ENCODE measurements at regions not wholly inside any gene's neighbourhood (a gene's known extent, or its start where the extent isn't known, plus 50 kb on each side); places are given as distances from the start of the nearest gene placed in this dataset.

DNA sequence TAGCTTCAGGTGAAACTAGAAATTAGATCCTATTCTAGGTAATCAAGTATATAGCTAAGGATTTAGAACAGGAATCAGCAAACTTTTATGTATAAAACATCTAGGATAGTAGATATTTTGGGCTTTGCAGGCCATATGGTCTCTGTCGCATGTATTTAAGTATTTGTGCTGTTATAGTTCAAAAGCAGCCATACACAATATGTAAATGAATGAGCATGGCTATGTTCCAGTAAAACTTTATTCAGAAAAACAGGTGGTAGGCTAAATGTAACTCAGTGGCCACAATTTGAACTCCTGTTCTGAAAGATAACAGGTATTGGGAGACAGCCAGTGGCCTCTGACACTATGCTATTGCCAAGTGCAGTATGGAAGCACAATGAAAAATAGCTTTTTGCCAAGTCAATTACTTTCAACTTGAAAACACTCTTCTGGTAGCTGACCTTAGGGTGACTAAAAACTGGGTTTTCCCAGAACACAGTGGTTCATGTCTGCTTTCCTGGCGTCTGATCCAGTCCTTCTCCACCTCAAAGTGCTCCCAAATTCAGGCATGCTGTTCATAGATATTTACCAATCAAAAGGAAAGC is 304.7 kb upstream of the SYT4 start:
- no peak for DNase-seq
- H3K4me3 ChIP-seq, result no peak overlapping the region
- H3K27me3 ChIP-seq, result no peaks in the 10 kb centered on the region
- H3K9me3 ChIP-seq, result no peaks in the 10 kb centered on the region
- intact Hi-C loops (cut with DNase I; ENCODE audit: low total_unique reads), result no loop called here
- H3K36me3 ChIP-seq, result no peaks in the 10 kb centered on the region
- no peak overlapping the region for H3K27ac ChIP-seq
- H3K4me1 ChIP-seq, result no peaks in the 10 kb centered on the region
- TF ChIP-seq CTCF (IDR thresholded peaks at IDR 0.05), result no peak

DNA sequence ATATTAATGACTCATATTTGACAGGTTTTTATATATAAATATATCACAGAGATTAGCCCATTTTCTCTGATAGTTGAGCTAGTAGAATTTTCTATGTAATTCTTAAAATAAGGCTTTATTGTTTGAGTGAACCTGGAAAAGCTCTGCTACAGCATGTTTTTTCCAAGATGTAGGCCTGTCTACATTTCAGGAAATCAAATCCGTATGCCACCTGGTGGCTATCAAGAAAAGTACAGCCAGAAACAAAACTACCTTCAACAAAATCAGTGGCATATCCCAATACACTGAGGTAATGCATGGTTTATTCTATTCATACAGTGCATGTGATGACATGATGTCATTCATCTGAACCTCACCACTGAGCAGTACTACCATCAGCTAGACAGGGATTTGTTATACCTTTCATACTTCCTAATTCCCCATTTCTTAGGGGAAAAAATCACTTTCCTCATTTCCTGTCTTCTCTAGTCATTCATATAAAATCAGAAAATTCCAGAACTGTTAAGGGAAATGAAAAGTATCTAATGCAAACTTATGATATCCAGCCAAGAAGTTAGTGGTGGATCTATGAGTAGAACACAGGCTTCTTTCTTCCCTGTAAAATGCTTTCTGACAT is 310.4 kb upstream of the SYT4 start:
- DNase-seq, result no peak
- Histone ChIP-seq H3K36me3 (no peaks in the 10 kb centered on the region), H3K4me1 (no peaks in the 10 kb centered on the region), H3K9me3 (no peaks in the 10 kb centered on the region), H3K27ac (no peak overlapping the region), H3K4me3 (no peak overlapping the region), H3K27me3 (peaks cover 0 to 3% of the 10 kb centered on the region in 2 donors)
- intact Hi-C loops (cut with DNase I; ENCODE audit: low total_unique reads), result no loop called here
- peak; percentile 57 to 68 for TF ChIP-seq CTCF (IDR thresholded peaks at IDR 0.05)

DNA sequence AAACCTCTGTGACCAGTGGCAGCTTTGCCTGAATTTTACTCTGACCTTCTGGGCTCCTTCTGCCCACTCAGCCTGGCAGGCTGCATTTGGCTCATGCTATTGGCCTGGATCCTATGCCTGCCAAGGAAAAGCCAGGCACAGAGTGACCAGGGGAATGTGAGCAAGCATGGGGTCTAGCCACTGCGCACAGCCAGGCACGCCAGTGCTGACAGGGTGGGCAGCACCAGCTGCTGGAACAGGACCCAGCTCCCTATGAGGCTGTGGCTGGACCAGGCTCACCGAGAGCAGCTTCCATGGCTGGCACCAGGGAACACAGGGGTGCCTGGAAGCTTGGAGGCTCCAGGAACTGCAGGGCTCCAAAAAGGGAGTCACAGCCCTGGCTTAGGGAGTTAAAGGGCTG is 311.5 kb upstream of the SYT4 start:
- no peak for TF ChIP-seq CTCF (IDR thresholded peaks at IDR 0.05)
- no peaks in the 10 kb centered on the region for H3K4me1 ChIP-seq
- H3K4me3 ChIP-seq, result no peak overlapping the region
- intact Hi-C loops (cut with DNase I; ENCODE audit: low total_unique reads), result no loop called here
- H3K27me3 ChIP-seq, result peaks cover 0 to 3% of the 10 kb centered on the region in 2 donors
- DNase-seq, result no peak
- no peak overlapping the region for H3K27ac ChIP-seq
- no peaks in the 10 kb centered on the region for H3K9me3 ChIP-seq
- H3K36me3 ChIP-seq, result no peaks in the 10 kb centered on the region

GRCh38 chr18:43589611-43590151 is 312.4 kb upstream of the SYT4 start:
- Histone ChIP-seq H3K36me3 (no peaks in the 10 kb centered on the region), H3K27ac (no peak overlapping the region), H3K9me3 (no peaks in the 10 kb centered on the region), H3K27me3 (peaks cover 0 to 3% of the 10 kb centered on the region in 2 donors), H3K4me3 (no peak overlapping the region), H3K4me1 (no peaks in the 10 kb centered on the region)
- DNase-seq, result no peak
- no peak for TF ChIP-seq CTCF (IDR thresholded peaks at IDR 0.05)
- intact Hi-C loops (cut with DNase I; ENCODE audit: low total_unique reads), result no loop called here

GRCh38 chr18:43590182-43590903 is 313.1 kb upstream of the SYT4 start:
- no peak overlapping the region for H3K27ac ChIP-seq
- no peaks in the 10 kb centered on the region for H3K9me3 ChIP-seq
- H3K4me1 ChIP-seq, result no peaks in the 10 kb centered on the region
- intact Hi-C loops (cut with DNase I; ENCODE audit: low total_unique reads), result no loop called here
- no peak for TF ChIP-seq CTCF (IDR thresholded peaks at IDR 0.05)
- H3K4me3 ChIP-seq, result no peak overlapping the region
- peak in 1 of 2 donors; percentile 57 for DNase-seq
- no peaks in the 10 kb centered on the region for H3K36me3 ChIP-seq
- peaks cover 0 to 3% of the 10 kb centered on the region in 2 donors for H3K27me3 ChIP-seq

Data from tibial artery (tissue), 4 donors.